GM19324 (cell line): ENCODE measurements at regions not wholly inside any gene's neighbourhood (a gene's known extent, or its start where the extent isn't known, plus 50 kb on each side); places are given as distances from the start of the nearest gene placed in this dataset.

ENCODE experiments used
- ATAC-seq: cut with Tn5 transposase; IDR thresholded peaks from one replicate; pipeline ENCODE4 v1.9.1; 2021; ENCODE audit warnings: mild to moderate bottlenecking, moderate library complexity; ENCODE audit not compliant: unreplicated experiment, low FRiP score

- no peak for ATAC-seq
These were observed 174.6 kb downstream of the ZNF330 start for GRCh38 chr4:141395246-141395830.

- ATAC-seq, result no peak
These were observed 175.2 kb downstream of the ZNF330 start for GRCh38 chr4:141395919-141396318.

GRCh38 chr4:141402712-141403111 lies 182.0 kb downstream of the ZNF330 start:
- ATAC-seq, result no peak

- no peak for ATAC-seq
These were observed 183.1 kb downstream of the ZNF330 start for GRCh38 chr4:141403782-141404181.

- no peak for ATAC-seq
These were observed 185.5 kb downstream of the ZNF330 start for GRCh38 chr4:141406237-141406636.

- no peak for ATAC-seq
These were observed 188.9 kb downstream of the ZNF330 start for GRCh38 chr4:141409556-141409955.

GRCh38 chr4:141410839-141411238 lies 190.1 kb downstream of the ZNF330 start:
- no peak for ATAC-seq

GRCh38 chr4:141411936-141412335 lies 191.2 kb downstream of the ZNF330 start:
- no peak for ATAC-seq

GRCh38 chr4:141413366-141413765 lies 192.7 kb downstream of the ZNF330 start:
- no peak for ATAC-seq

- no peak for ATAC-seq
These were observed 195.0 kb downstream of the ZNF330 start for GRCh38 chr4:141415651-141416050.

- no peak for ATAC-seq
These were observed 195.5 kb downstream of the ZNF330 start for GRCh38 chr4:141416219-141416618.

GRCh38 chr4:141416677-141417363 lies 196.1 kb downstream of the ZNF330 start:
- no peak for ATAC-seq

- no peak for ATAC-seq
These were observed 196.7 kb downstream of the ZNF330 start for GRCh38 chr4:141417387-141417786.

GRCh38 chr4:141425124-141425523 lies 204.4 kb downstream of the ZNF330 start:
- no peak for ATAC-seq

- ATAC-seq, result no peak
These were observed 207.1 kb downstream of the ZNF330 start for GRCh38 chr4:141427726-141428296.

- no peak for ATAC-seq
These were observed 206.4 kb upstream of the IL15 start for GRCh38 chr4:141429933-141430332.

- ATAC-seq, result no peak
These were observed 205.7 kb upstream of the IL15 start for GRCh38 chr4:141430686-141431085.

- no peak for ATAC-seq
These were observed 204.2 kb upstream of the IL15 start for GRCh38 chr4:141432000-141432712.

- no peak for ATAC-seq
These were observed 200.7 kb upstream of the IL15 start for GRCh38 chr4:141435446-141436225.

GRCh38 chr4:141439223-141439622 lies 197.2 kb upstream of the IL15 start:
- no peak for ATAC-seq

GRCh38 chr4:141447761-141448160 lies 188.6 kb upstream of the IL15 start:
- ATAC-seq, result no peak
